Prostate gland (tissue), 2 donors: ENCODE measurements at regions not wholly inside any gene's neighbourhood (a gene's known extent, or its start where the extent isn't known, plus 50 kb on each side); places are given as distances from the start of the nearest gene placed in this dataset.

Source experiments
- POLR2A ChIP-seq: fragments of 450-650 bp; IDR thresholded peaks from one replicate; pipeline ENCODE4 v1.6.1; 2016; ENCODE audit warnings: antibody characterized with exemption, mild to moderate bottlenecking
- TF ChIP-seq, protein P1 (sequence below), 4 experiments: fragments of 200-600 bp in 2 of 4; fragments of 450-650 bp in 2 of 4; sonication (generic) in 2 of 4; IDR thresholded peaks; 1 replicate in 3 of 4; 2 replicates in 1 of 4; pipeline ENCODE4 v1.5.1; 2016 to 2019; ENCODE audit warnings: antibody characterized with exemption in 4 of 4, mild to moderate bottlenecking in 2 of 4, moderate library complexity in 2 of 4

GRCh38 chr11:90426442-90426841 is 203.6 kb upstream of the CHORDC1 start:
- TF ChIP-seq, protein P1, sequence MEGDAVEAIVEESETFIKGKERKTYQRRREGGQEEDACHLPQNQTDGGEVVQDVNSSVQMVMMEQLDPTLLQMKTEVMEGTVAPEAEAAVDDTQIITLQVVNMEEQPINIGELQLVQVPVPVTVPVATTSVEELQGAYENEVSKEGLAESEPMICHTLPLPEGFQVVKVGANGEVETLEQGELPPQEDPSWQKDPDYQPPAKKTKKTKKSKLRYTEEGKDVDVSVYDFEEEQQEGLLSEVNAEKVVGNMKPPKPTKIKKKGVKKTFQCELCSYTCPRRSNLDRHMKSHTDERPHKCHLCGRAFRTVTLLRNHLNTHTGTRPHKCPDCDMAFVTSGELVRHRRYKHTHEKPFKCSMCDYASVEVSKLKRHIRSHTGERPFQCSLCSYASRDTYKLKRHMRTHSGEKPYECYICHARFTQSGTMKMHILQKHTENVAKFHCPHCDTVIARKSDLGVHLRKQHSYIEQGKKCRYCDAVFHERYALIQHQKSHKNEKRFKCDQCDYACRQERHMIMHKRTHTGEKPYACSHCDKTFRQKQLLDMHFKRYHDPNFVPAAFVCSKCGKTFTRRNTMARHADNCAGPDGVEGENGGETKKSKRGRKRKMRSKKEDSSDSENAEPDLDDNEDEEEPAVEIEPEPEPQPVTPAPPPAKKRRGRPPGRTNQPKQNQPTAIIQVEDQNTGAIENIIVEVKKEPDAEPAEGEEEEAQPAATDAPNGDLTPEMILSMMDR (IDR thresholded peaks at IDR 0.05): no peak
- no peak for TF ChIP-seq POLR2A
